ENCODE measurements at regions not wholly inside any gene's neighbourhood (a gene's known extent, or its start where the extent isn't known, plus 50 kb on each side); places are given as distances from the start of the nearest gene placed in this dataset.
"Not testable (repeated sequence)": the region's sequence is repeated elsewhere in the genome, so short reads cannot be mapped to it uniquely, and the experiment has no call there.

DNA sequence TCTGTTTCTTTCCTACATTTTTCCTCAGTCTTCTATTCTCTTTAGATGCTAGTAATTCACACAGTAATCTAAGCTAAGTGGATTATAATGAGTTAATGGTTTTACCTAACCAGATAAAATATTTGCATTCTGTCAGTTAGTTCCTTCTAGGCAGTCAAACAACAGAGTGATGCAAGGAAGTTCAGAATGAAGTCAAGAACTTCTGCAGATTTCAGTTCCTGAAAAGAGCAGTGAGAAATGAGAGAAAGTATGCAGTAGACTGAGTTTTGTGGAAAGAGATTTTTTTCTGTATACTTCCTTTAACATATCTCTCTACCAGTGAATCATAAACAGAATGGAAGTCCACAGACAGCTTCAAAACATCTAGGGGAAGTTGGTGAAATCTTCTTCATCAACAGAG is 774.0 kb upstream of the POU3F4 start:
- no peak for DNase-seq

- not testable (repeated sequence) for DNase-seq
Observed at GRCh38 chrX:82738313-82738712, 769.8 kb upstream of the POU3F4 start.

DNA sequence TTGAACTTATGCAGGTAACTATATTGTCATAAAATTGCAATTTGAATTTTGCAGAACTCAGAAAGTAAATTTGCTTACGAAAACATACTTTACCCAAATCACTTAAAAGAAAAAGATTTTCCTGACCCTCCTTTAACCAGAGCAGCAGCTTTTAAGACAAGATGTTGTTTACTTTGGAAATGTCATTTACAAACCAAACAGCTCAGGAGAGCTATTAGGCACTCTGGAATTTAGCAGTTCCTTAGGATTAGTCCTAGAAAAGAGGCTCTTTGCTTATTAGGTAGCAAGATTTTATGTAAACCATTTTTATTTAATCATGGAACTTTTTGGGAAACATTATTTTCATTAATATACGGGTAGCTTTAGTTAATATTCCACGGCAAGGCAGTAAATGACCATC is 765.7 kb upstream of the POU3F4 start:
- DNase-seq, result no peak

DNA sequence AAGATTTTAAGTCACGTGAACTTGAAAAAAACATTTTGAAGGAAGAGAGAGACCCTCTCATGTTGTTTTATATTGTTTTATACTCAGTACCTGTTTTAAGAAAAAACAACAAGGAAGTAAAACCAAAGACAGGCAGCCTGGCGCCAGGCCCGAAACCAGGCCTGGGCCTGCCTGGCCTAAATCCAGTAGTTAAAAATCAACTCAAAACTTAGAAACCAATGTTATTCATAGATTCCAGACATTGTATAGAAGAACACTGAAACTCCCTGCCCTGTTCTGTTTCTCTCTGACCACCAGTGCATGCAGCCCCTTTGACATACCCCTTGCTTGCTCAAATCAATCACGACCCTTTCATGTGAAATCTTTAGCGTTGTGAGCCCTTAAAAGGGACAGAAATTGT is 762.4 kb upstream of the POU3F4 start:
- DNase-seq, result not testable (repeated sequence)

- no peak for DNase-seq
Observed at GRCh38 chrX:82748906-82749505, 759.1 kb upstream of the POU3F4 start.

DNA sequence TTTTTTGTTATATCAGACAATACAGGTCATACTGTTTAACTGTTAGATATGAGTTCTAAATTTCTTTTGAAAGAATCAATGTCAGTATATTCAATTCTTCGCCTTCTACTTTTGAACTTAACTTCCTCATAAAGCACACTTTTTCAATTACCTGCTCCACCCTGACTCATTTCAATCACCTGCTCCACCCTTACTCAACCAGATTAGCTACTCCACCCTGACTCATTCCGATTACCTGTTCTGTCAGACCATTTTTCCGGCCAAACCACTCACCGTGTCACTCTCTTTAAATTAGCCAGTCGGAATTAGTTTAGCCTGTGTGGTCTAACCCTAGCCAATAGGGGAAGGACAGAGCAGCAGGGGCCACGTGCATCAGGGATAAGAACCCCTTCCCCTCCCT is 751.8 kb upstream of the POU3F4 start:
- no peak for DNase-seq

GRCh38 chrX:82757614-82758013 is 750.5 kb upstream of the POU3F4 start:
- no peak for DNase-seq

- DNase-seq, result no peak
Observed at GRCh38 chrX:82764521-82764920, 743.6 kb upstream of the POU3F4 start.

DNA sequence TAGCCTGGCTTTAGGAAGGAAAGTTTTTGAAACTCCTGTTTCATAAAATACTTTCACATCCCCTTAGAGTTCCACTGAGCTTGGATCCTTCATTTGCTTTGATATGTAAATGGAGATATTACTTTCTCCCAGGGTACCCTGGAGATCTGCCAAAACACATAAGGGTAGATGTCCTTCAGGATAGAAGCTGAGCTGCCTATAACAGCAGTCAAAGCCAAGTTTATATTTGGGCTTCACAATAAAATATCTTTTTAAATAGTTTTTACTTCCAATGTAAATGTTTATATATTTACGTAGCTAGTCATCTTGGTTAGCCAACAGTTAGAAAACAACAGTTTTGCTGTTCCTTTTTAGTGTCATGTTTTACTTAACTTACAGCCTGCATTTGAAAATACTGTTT is 742.3 kb upstream of the POU3F4 start:
- no peak for DNase-seq

DNA sequence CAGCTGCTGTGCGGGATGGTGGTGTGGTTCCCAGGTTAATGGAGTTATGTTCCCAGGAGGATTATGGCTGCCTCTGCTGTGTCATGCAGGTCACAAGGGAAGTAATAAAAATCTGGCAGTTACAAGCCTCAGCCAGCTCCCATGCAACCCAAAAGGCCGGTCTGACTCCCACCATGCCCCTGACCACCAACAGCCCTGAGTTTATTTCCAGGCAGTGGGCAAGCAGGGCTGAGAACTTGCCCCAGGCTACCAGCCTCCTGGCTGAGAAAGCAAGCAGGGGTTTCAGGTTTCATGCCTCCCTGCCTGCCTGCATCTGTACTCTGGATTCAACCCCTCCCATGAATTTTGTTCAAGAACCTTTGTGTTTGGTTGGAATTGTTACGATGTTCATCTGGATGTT is 732.7 kb upstream of the POU3F4 start:
- DNase-seq, result no peak

DNA sequence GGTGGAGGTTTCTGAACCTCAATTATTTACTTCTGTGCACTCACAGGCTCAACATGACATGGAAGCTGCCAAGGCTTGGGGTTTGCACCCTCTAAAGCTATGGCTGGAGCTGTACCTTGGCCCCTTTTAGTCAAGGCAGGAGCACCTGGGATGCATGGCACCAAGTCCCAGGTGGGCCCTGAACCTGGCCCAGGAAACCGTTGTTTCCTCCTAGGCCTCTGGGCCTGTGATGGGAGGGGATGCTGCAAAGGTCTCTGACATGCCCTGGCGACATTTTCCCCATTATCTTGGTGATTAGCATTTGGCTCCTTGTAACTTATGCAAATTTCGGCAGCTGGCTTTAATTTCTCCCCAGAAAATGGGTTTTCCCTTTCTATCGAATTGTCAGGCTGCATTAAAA is 726.1 kb upstream of the POU3F4 start:
- no peak for DNase-seq

DNA sequence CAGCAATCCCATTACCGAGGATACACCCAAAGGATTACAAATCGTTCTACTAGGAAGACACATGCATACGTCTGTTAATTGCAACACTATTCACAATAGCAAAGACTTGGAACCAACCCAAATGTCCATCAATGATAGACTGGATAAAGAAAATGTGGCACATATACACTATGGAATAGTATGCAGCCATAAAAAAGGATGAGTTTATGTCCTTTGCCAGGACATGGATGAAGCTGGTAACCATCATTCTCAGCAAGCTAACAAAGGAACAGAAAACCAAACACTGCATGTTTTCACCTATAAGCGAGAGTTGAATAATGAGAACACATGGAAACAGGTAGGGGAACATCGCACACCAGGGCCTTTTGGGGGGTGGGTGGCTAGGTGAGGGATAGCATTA is 695.2 kb upstream of the POU3F4 start:
- not testable (repeated sequence) for DNase-seq

DNA sequence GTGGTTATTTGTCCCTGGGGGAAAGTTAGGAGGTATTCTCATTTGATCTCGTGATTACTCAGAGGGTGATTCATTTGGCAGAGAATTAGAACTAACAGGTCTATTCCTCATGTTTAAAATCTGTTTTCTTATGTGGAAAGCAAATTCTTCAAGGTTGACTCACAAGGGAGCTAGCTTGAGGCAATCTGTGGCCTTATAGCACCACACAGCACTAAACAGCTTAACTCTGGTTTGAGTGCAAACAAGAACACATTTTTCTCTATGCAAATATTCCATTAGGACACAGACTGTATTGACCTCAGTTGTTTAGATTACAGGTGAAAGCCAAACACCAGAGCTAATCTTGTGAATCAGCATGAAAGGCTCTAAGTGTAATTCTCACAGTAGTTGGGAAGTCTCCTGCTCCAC is 694.4 kb upstream of the POU3F4 start:
- peak; percentile 1 for DNase-seq

DNA sequence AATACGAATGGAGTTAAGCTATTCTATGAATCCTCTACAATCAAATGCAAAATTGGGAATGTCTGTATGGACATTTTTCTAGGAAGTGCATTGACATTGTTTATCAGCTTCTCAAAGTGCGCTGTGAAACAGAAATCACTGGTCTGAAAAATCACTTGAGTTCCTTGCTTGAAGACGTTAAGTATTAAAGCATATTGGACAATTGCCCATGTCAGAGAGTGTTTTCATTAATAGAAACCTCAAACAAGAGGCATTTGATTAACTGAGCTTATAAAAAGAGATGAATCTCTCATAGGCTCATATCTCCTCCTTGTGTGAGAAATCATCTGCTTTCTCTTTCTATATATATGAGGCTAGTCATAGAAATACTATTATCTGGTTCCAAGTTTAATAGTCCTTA is 692.1 kb upstream of the POU3F4 start:
- DNase-seq, result no peak

- DNase-seq, result no peak
Observed at GRCh38 chrX:82816562-82816961, 691.5 kb upstream of the POU3F4 start.

- no peak for DNase-seq
Observed at GRCh38 chrX:82842286-82842685, 665.8 kb upstream of the POU3F4 start.

DNA sequence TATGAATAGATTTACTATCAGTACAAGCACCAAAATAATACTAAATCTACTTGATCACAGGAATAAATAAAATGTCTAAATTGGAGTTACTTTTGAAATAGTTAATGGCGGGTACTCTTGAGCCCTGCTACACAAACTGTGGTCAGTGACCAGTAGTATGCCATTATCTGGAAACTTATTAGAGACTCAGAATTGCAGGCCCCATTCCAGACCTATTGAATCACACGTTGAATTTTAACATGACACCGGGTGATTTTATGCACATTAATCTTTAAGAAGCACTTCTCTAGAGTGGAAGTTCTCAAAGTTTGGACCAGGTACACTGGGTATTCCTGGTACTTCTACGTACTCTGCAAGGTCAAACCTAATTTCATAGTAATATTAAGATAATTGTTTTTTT is 660.0 kb upstream of the POU3F4 start:
- DNase-seq, result no peak
